Erythroblast (primary cell): ENCODE measurements at regions not wholly inside any gene's neighbourhood (a gene's known extent, or its start where the extent isn't known, plus 50 kb on each side); places are given as distances from the start of the nearest gene placed in this dataset.

Experiments used
- GATA1 ChIP-seq: IDR thresholded peaks from 2 replicates; pipeline ENCODE4 v1.6.1; 2011; ENCODE audit warnings: low read depth, mild to moderate bottlenecking, control low read depth, low read length, moderate library complexity
- POLR2A ChIP-seq: IDR thresholded peaks from 2 replicates; pipeline ENCODE4 v1.6.1; 2011; ENCODE audit warnings: mild to moderate bottlenecking, low read length

DNA sequence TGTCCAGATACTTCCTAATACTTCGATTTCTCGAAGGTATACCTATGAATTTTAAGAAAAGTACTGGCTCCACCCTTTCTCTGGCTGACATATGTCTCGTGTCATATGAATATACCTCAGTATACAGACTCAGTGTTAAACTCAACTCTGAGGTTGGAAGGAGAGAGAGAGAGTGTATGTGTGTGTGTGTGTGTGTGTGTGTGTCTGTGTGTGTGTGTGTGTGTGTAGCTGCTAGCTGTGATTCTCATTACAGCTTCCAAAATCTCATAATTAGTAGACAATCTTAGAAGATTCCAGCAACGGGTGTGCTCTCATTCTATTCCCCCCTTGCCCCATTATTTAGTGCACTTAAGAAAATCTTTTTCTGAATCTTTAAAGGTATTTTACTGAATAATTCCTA is 380.3 kb upstream of the B3GALT2 start:
- TF ChIP-seq POLR2A = no peak
- TF ChIP-seq GATA1 = no peak
